Left hindlimb (tissue), 1 donor: ENCODE measurements at regions not wholly inside any gene's neighbourhood (a gene's known extent, or its start where the extent isn't known, plus 50 kb on each side); places are given as distances from the start of the nearest gene placed in this dataset.
"Not testable (repeated sequence)": the region's sequence is repeated elsewhere in the genome, so short reads cannot be mapped to it uniquely, and the experiment has no call there.

Experiments used
- DNase-seq: peaks from one replicate; pipeline ENCODE4 v3.0.0-alpha.2; 2018

- no peak for DNase-seq
Observed at GRCh38 chr12:42030588-42030987, 114.1 kb downstream of the GXYLT1 start.

GRCh38 chr12:42027546-42027945 is 117.1 kb downstream of the GXYLT1 start:
- no peak for DNase-seq

GRCh38 chr12:42024495-42024830 is 120.2 kb downstream of the GXYLT1 start:
- no peak for DNase-seq

GRCh38 chr12:42023733-42024494 is 120.8 kb downstream of the GXYLT1 start:
- peak; percentile 86 for DNase-seq

- DNase-seq, result not testable (repeated sequence)
Observed at GRCh38 chr12:42021937-42022336, 122.7 kb downstream of the GXYLT1 start.

- no peak for DNase-seq
Observed at GRCh38 chr12:42021469-42021868, 123.2 kb downstream of the GXYLT1 start.

GRCh38 chr12:42020226-42020625 is 124.4 kb downstream of the GXYLT1 start:
- DNase-seq, result no peak

- no peak for DNase-seq
Observed at GRCh38 chr12:42019746-42020145, 124.9 kb downstream of the GXYLT1 start.

- DNase-seq, result no peak
Observed at GRCh38 chr12:42017051-42017450, 127.6 kb downstream of the GXYLT1 start.

GRCh38 chr12:42015051-42015461 is 129.6 kb downstream of the GXYLT1 start:
- DNase-seq, result no peak

GRCh38 chr12:42012501-42012900 is 132.2 kb downstream of the GXYLT1 start:
- not testable (repeated sequence) for DNase-seq

GRCh38 chr12:42010715-42011114 is 134.0 kb downstream of the GXYLT1 start:
- no peak for DNase-seq

GRCh38 chr12:42010257-42010656 is 134.4 kb downstream of the GXYLT1 start:
- DNase-seq, result no peak

GRCh38 chr12:42008996-42009395 is 135.7 kb downstream of the GXYLT1 start:
- no peak for DNase-seq

GRCh38 chr12:42003031-42003430 is 141.6 kb downstream of the GXYLT1 start:
- DNase-seq, result no peak

- no peak for DNase-seq
Observed at GRCh38 chr12:42002563-42002962, 142.1 kb downstream of the GXYLT1 start.

- no peak for DNase-seq
Observed at GRCh38 chr12:41998436-41998835, 146.2 kb downstream of the GXYLT1 start.

- DNase-seq, result no peak
Observed at GRCh38 chr12:41993283-41993682, 151.4 kb downstream of the GXYLT1 start.

- DNase-seq, result no peak
Observed at GRCh38 chr12:41992692-41993215, 151.9 kb downstream of the GXYLT1 start.

GRCh38 chr12:41992022-41992421 is 152.7 kb downstream of the GXYLT1 start:
- no peak for DNase-seq

GRCh38 chr12:41988715-41989114 is 156.0 kb downstream of the GXYLT1 start:
- no peak for DNase-seq

GRCh38 chr12:41986513-41986912 is 158.2 kb downstream of the GXYLT1 start:
- not testable (repeated sequence) for DNase-seq

- no peak for DNase-seq
Observed at GRCh38 chr12:41983856-41984255, 160.8 kb downstream of the GXYLT1 start.

GRCh38 chr12:41983394-41983793 is 161.3 kb downstream of the GXYLT1 start:
- DNase-seq, result no peak

- no peak for DNase-seq
Observed at GRCh38 chr12:41981758-41982157, 162.9 kb downstream of the GXYLT1 start.
